ENCODE measurements at regions not wholly inside any gene's neighbourhood (a gene's known extent, or its start where the extent isn't known, plus 50 kb on each side); places are given as distances from the start of the nearest gene placed in this dataset.

GRCh38 chr11:131194726-131195125 is 175.7 kb upstream of the NTM start:
- no peaks in the 10 kb centered on the region for H3K9me3 ChIP-seq
- WGBS, 2 donors = 95 to 97% methylated on average over 6 of the region's 6 CpGs
- H3K4me3 ChIP-seq (replicated peaks in 1 of 3) = no peak overlapping the region
- H3K36me3 ChIP-seq = no peaks in the 10 kb centered on the region
- TF ChIP-seq CTCF (IDR thresholded peaks at IDR 0.05) (no peak), POLR2A (IDR thresholded peaks at IDR 0.05) (no peak)
- H3K4me1 ChIP-seq = peaks cover 18 to 25% of the 10 kb centered on the region in 2 donors
- H3K27ac ChIP-seq = no peak overlapping the region
- H3K27me3 ChIP-seq = no peaks in the 10 kb centered on the region
- DNase-seq = no peak
- intact Hi-C loops (cut with DNase I) = no loop called here

GRCh38 chr11:131195661-131196517 is 174.5 kb upstream of the NTM start:
- DNase-seq = peak; percentile 90 to 93
- H3K36me3 ChIP-seq = no peaks in the 10 kb centered on the region
- 19 to 33% methylated on average over 11 of the region's 11 CpGs for WGBS, 2 donors
- no peaks in the 10 kb centered on the region for H3K27me3 ChIP-seq
- TF ChIP-seq CTCF (IDR thresholded peaks at IDR 0.05) = no peak
- no peak for TF ChIP-seq POLR2A (IDR thresholded peaks at IDR 0.05)
- intact Hi-C loops (cut with DNase I) = no loop called here
- H3K4me1 ChIP-seq = peaks cover 18 to 25% of the 10 kb centered on the region in 2 donors
- no peaks in the 10 kb centered on the region for H3K9me3 ChIP-seq
- H3K27ac ChIP-seq = peak overlapping the region; percentile 39 to 72 (median 58)
- no peak overlapping the region for H3K4me3 ChIP-seq (replicated peaks in 1 of 3)

- intact Hi-C loops (cut with DNase I) = no loop called here
- WGBS, 2 donors = 55% methylated on average over 14 to 15 of the region's 15 CpGs
- H3K4me1 ChIP-seq = peaks cover 18 to 25% of the 10 kb centered on the region in 2 donors
- H3K27me3 ChIP-seq = no peaks in the 10 kb centered on the region
- DNase-seq = peak; percentile 96 to 97
- no peak for TF ChIP-seq POLR2A (IDR thresholded peaks at IDR 0.05)
- TF ChIP-seq CTCF (IDR thresholded peaks at IDR 0.05) = peak in 1 of 6 experiments; percentile 30
- H3K4me3 ChIP-seq (replicated peaks in 1 of 3) = no peak overlapping the region
- H3K36me3 ChIP-seq = no peaks in the 10 kb centered on the region
- peak overlapping the region in 2 of 3 donors; percentile 7 to 76 for H3K27ac ChIP-seq
- no peaks in the 10 kb centered on the region for H3K9me3 ChIP-seq
Measured at GRCh38 chr11:131198161-131199014, 172.0 kb upstream of the NTM start.

GRCh38 chr11:131199015-131199280 is 171.5 kb upstream of the NTM start:
- TF ChIP-seq CTCF (IDR thresholded peaks at IDR 0.05) = no peak
- no peak for TF ChIP-seq POLR2A (IDR thresholded peaks at IDR 0.05)
- Histone ChIP-seq H3K27me3 (no peaks in the 10 kb centered on the region), H3K36me3 (no peaks in the 10 kb centered on the region), H3K4me1 (peaks cover 18 to 25% of the 10 kb centered on the region in 2 donors), H3K27ac (peak overlapping the region in 1 of 3 donors; percentile 76), H3K4me3 (replicated peaks in 1 of 3) (no peak overlapping the region), H3K9me3 (no peaks in the 10 kb centered on the region)
- WGBS, 2 donors = 65% methylated on average over 4 of the region's 8 CpGs; no CpG with 5 or more reads in 1 of the 2 donors
- DNase-seq = no peak
- intact Hi-C loops (cut with DNase I) = no loop called here

GRCh38 chr11:131201674-131202073 is 168.7 kb upstream of the NTM start:
- H3K36me3 ChIP-seq = no peaks in the 10 kb centered on the region
- no peak overlapping the region for H3K27ac ChIP-seq
- H3K27me3 ChIP-seq = no peaks in the 10 kb centered on the region
- no peak for TF ChIP-seq POLR2A (IDR thresholded peaks at IDR 0.05)
- no peak for TF ChIP-seq CTCF (IDR thresholded peaks at IDR 0.05)
- intact Hi-C loops (cut with DNase I) = no loop called here
- H3K4me3 ChIP-seq (replicated peaks in 1 of 3) = no peak overlapping the region
- DNase-seq = no peak
- H3K9me3 ChIP-seq = no peaks in the 10 kb centered on the region
- WGBS, 2 donors = 91% methylated on average over 12 of the region's 12 CpGs
- H3K4me1 ChIP-seq = peaks cover 11 to 13% of the 10 kb centered on the region in 2 donors

Measured in thyroid gland (tissue), 4 donors.